ENCODE measurements at regions not wholly inside any gene's neighbourhood (a gene's known extent, or its start where the extent isn't known, plus 50 kb on each side); places are given as distances from the start of the nearest gene placed in this dataset.

GRCh38 chr17:13086142-13086769, 68.4 kb upstream of the ELAC2 start:
- TF ChIP-seq, protein P1, sequence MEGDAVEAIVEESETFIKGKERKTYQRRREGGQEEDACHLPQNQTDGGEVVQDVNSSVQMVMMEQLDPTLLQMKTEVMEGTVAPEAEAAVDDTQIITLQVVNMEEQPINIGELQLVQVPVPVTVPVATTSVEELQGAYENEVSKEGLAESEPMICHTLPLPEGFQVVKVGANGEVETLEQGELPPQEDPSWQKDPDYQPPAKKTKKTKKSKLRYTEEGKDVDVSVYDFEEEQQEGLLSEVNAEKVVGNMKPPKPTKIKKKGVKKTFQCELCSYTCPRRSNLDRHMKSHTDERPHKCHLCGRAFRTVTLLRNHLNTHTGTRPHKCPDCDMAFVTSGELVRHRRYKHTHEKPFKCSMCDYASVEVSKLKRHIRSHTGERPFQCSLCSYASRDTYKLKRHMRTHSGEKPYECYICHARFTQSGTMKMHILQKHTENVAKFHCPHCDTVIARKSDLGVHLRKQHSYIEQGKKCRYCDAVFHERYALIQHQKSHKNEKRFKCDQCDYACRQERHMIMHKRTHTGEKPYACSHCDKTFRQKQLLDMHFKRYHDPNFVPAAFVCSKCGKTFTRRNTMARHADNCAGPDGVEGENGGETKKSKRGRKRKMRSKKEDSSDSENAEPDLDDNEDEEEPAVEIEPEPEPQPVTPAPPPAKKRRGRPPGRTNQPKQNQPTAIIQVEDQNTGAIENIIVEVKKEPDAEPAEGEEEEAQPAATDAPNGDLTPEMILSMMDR (conservative IDR thresholded peaks at IDR 0.05; ENCODE audit: low read length), result no peak
- TF ChIP-seq EZH2phosphoT487 (IDR thresholded peaks at IDR 0.05; ENCODE audit: borderline replicate concordance), result no peak
